ENCODE measurements at regions not wholly inside any gene's neighbourhood (a gene's known extent, or its start where the extent isn't known, plus 50 kb on each side); places are given as distances from the start of the nearest gene placed in this dataset.

GRCh38 chr2:199575416-199575815, 117.7 kb upstream of the SATB2 start:
- Histone ChIP-seq H3K4me2 (replicated peaks; ENCODE audit: extremely low read depth, low read length, poor library complexity, severe bottlenecking) (no peak overlapping the region), H3K9ac (ENCODE audit: insufficient read depth, low read length, poor library complexity, severe bottlenecking) (no peak overlapping the region), H3K9me3 (replicated peaks in 1 of 2; ENCODE audit: control insufficient read depth in 1 of 2, insufficient read depth in 1 of 2, low read length in 2 of 2) (no peaks in the 10 kb centered on the region), H3K4me1 (ENCODE audit: control insufficient read depth in 1 of 2, insufficient read depth in 2 of 2, low read length in 2 of 2) (no peaks in the 10 kb centered on the region), H3K36me3 (replicated peaks in 1 of 2; ENCODE audit: control insufficient read depth in 1 of 2, insufficient read depth in 2 of 2, low read length in 2 of 2) (no peaks in the 10 kb centered on the region), H2AFZ (ENCODE audit: insufficient read depth, low read depth, low read length, poor library complexity, severe bottlenecking) (no peak overlapping the region), H3K27ac (ENCODE audit: low read depth in 1 of 2, low read length in 2 of 2) (no peak overlapping the region), H4K20me1 (ENCODE audit: insufficient read depth, low read length) (no peaks in the 10 kb centered on the region), H3K4me3 (replicated peaks in 1 of 3; ENCODE audit: low read depth in 2 of 3, low read length in 3 of 3) (no peak overlapping the region), H3K79me2 (ENCODE audit: insufficient read depth, low read length) (no peaks in the 10 kb centered on the region), H3K27me3 (ENCODE audit: control insufficient read depth in 2 of 2, insufficient read depth in 2 of 2, low read length in 2 of 2) (no peaks in the 10 kb centered on the region)
- no peak for TF ChIP-seq CTCF (IDR thresholded peaks at IDR 0.05)
- Mint-ChIP-seq H3K27me3 (ENCODE audit: low read depth in 3 of 3) (no peaks in the 10 kb centered on the region), H3K27ac (no peak overlapping the region), H3K36me3 (no peaks in the 10 kb centered on the region), H3K4me3 (no peak overlapping the region), H3K4me1 (no peaks in the 10 kb centered on the region), H3K9me3 (no peaks in the 10 kb centered on the region)
- 100% methylated on average over 1 of the region's 2 CpGs for WGBS (ENCODE audit: insufficient coverage)
- intact Hi-C loops (cut with micrococcal nuclease): no loop called here
- no peak for DNase-seq

GRCh38 chr2:199572571-199572970, 114.8 kb upstream of the SATB2 start:
- Mint-ChIP-seq H3K4me1 (no peaks in the 10 kb centered on the region), H3K27me3 (ENCODE audit: low read depth in 3 of 3) (no peaks in the 10 kb centered on the region), H3K9me3 (no peaks in the 10 kb centered on the region), H3K4me3 (no peak overlapping the region), H3K36me3 (no peaks in the 10 kb centered on the region), H3K27ac (no peak overlapping the region)
- no peak overlapping the region for H3K4me2 ChIP-seq (replicated peaks; ENCODE audit: extremely low read depth, low read length, poor library complexity, severe bottlenecking)
- H3K9ac ChIP-seq (ENCODE audit: insufficient read depth, low read length, poor library complexity, severe bottlenecking): no peak overlapping the region
- H3K79me2 ChIP-seq (ENCODE audit: insufficient read depth, low read length): no peaks in the 10 kb centered on the region
- intact Hi-C loops (cut with micrococcal nuclease): no loop called here
- no peak overlapping the region for H3K27ac ChIP-seq (ENCODE audit: low read depth in 1 of 2, low read length in 2 of 2)
- no peaks in the 10 kb centered on the region for H3K36me3 ChIP-seq (replicated peaks in 1 of 2; ENCODE audit: control insufficient read depth in 1 of 2, insufficient read depth in 2 of 2, low read length in 2 of 2)
- H3K4me3 ChIP-seq (replicated peaks in 1 of 3; ENCODE audit: low read depth in 2 of 3, low read length in 3 of 3): no peak overlapping the region
- no peak overlapping the region for H2AFZ ChIP-seq (ENCODE audit: insufficient read depth, low read depth, low read length, poor library complexity, severe bottlenecking)
- no peaks in the 10 kb centered on the region for H3K9me3 ChIP-seq (replicated peaks in 1 of 2; ENCODE audit: control insufficient read depth in 1 of 2, insufficient read depth in 1 of 2, low read length in 2 of 2)
- no peaks in the 10 kb centered on the region for H3K27me3 ChIP-seq (ENCODE audit: control insufficient read depth in 2 of 2, insufficient read depth in 2 of 2, low read length in 2 of 2)
- WGBS (ENCODE audit: insufficient coverage): no CpG with 5 or more reads among the region's 1 CpG
- no peaks in the 10 kb centered on the region for H4K20me1 ChIP-seq (ENCODE audit: insufficient read depth, low read length)
- no peak for TF ChIP-seq CTCF (IDR thresholded peaks at IDR 0.05)
- H3K4me1 ChIP-seq (ENCODE audit: control insufficient read depth in 1 of 2, insufficient read depth in 2 of 2, low read length in 2 of 2): no peaks in the 10 kb centered on the region
- DNase-seq: no peak

All from CD14-positive monocyte (primary cell).